Lung (tissue), 11 donors: ENCODE measurements at regions not wholly inside any gene's neighbourhood (a gene's known extent, or its start where the extent isn't known, plus 50 kb on each side); places are given as distances from the start of the nearest gene placed in this dataset.
A peak's percentile ranks its signal among the peaks of the same experiment; 100 is the strongest.

Experiments used
- ATAC-seq: fragments of 200-7000 bp; cut with Tn5 transposase; one replicate; pipeline ENCODE4 v1.9.1; 2020; ENCODE audit warnings: moderate number of reproducible peaks; ENCODE audit not compliant: insufficient read depth, low FRiP score
- DNase-seq, 3 donors: peaks; one replicate each; pipeline ENCODE4 v3.0.0-alpha.2; 2013 to 2017
- H3K27ac ChIP-seq, 2 donors: one replicate each; pipeline ENCODE4 v1.5.1; 2013; ENCODE audit warnings: mild to moderate bottlenecking in 2 of 2, moderate library complexity in 2 of 2, control low read depth in 1 of 2, inconsistent platforms in 1 of 2, low read depth in 1 of 2, low read length in 1 of 2
- H3K27me3 ChIP-seq, 3 donors: one replicate each; pipeline ENCODE4 v1.5.1; 2013; ENCODE audit warnings: low read length in 2 of 3; ENCODE audit not compliant: control insufficient read depth in 3 of 3, insufficient read depth in 3 of 3
- H3K36me3 ChIP-seq, 4 donors: one replicate each; pipeline ENCODE4 v1.5.1; 2013; ENCODE audit warnings: low read length in 4 of 4, mild to moderate bottlenecking in 1 of 4, moderate library complexity in 1 of 4; ENCODE audit not compliant: control insufficient read depth in 4 of 4, insufficient read depth in 4 of 4
- H3K4me1 ChIP-seq, 5 donors: one replicate each; pipeline ENCODE4 v1.5.1; 2013; ENCODE audit warnings: low read length in 5 of 5, mild to moderate bottlenecking in 2 of 5, moderate library complexity in 1 of 5; ENCODE audit not compliant: control insufficient read depth in 5 of 5, insufficient read depth in 5 of 5
- H3K4me3 ChIP-seq: one replicate; pipeline ENCODE4 v1.5.1; 2013; ENCODE audit warnings: mild to moderate bottlenecking, control low read depth, moderate library complexity
- H3K9ac ChIP-seq, 2 donors: one replicate each; pipeline ENCODE4 v1.5.1; 2013; ENCODE audit warnings: low read length in 2 of 2, control low read depth in 1 of 2; ENCODE audit not compliant: insufficient read depth in 1 of 2
- H3K9me3 ChIP-seq, 4 donors: one replicate each; pipeline ENCODE4 v1.5.1; 2013; ENCODE audit warnings: low read length in 3 of 4, mild to moderate bottlenecking in 1 of 4, moderate library complexity in 1 of 4; ENCODE audit not compliant: control insufficient read depth in 4 of 4, insufficient read depth in 3 of 4
- WGBS, 2 donors: extraction: QIAGEN DNeasy Blood & Tissue Kit; methylation state at CpG; one replicate each; pipeline ENCODE4 v1.1.7; 2013; 5-methylcytosine and 5-hydroxymethylcytosine counted together
- TF ChIP-seq, protein P1 (sequence below): IDR thresholded peaks from 2 replicates; pipeline ENCODE4 v1.5.1; 2012; ENCODE audit warnings: mild to moderate bottlenecking; ENCODE audit errors: control extremely low read depth, extremely low read depth
- donor health status: control.
- donor health status: control.
- donor health status: Bipolar disorder and iron deficiency.
- donor health status: healthy.
- donor health status: DM: yes; HTN: yes; CAD: no.

GRCh38 chr9:81787747-81788632, 98.6 kb upstream of the TLE1 start:
- DNase-seq (peak; percentile 18 to 80 (median 65)), ATAC-seq (peak; percentile 55)
- peaks cover 0 to 9% (median 0%) of the 10 kb centered on the region in 5 donors for H3K4me1 ChIP-seq
- 63 to 64% methylated on average over 4 of the region's 4 CpGs for WGBS, 2 donors
- H3K9me3 ChIP-seq, result no peaks in the 10 kb centered on the region
- TF ChIP-seq, protein P1, sequence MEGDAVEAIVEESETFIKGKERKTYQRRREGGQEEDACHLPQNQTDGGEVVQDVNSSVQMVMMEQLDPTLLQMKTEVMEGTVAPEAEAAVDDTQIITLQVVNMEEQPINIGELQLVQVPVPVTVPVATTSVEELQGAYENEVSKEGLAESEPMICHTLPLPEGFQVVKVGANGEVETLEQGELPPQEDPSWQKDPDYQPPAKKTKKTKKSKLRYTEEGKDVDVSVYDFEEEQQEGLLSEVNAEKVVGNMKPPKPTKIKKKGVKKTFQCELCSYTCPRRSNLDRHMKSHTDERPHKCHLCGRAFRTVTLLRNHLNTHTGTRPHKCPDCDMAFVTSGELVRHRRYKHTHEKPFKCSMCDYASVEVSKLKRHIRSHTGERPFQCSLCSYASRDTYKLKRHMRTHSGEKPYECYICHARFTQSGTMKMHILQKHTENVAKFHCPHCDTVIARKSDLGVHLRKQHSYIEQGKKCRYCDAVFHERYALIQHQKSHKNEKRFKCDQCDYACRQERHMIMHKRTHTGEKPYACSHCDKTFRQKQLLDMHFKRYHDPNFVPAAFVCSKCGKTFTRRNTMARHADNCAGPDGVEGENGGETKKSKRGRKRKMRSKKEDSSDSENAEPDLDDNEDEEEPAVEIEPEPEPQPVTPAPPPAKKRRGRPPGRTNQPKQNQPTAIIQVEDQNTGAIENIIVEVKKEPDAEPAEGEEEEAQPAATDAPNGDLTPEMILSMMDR, result no peak
- no peaks in the 10 kb centered on the region for H3K27me3 ChIP-seq
- no peak overlapping the region for H3K9ac ChIP-seq
- H3K36me3 ChIP-seq, result no peaks in the 10 kb centered on the region
- no peak overlapping the region for H3K27ac ChIP-seq
- no peak overlapping the region for H3K4me3 ChIP-seq

GRCh38 chr9:81789721-81790120, 100.4 kb upstream of the TLE1 start:
- no peak for DNase-seq
- TF ChIP-seq, protein P1, result no peak
- Histone ChIP-seq H3K36me3 (no peaks in the 10 kb centered on the region), H3K9ac (no peak overlapping the region), H3K4me1 (peaks cover 0 to 9% (median 0%) of the 10 kb centered on the region in 5 donors), H3K27ac (no peak overlapping the region), H3K4me3 (no peak overlapping the region), H3K9me3 (no peaks in the 10 kb centered on the region), H3K27me3 (no peaks in the 10 kb centered on the region)
- WGBS, 2 donors, result 45 to 79% methylated on average over 1 of the region's 1 CpG
- ATAC-seq, result no peak

DNA sequence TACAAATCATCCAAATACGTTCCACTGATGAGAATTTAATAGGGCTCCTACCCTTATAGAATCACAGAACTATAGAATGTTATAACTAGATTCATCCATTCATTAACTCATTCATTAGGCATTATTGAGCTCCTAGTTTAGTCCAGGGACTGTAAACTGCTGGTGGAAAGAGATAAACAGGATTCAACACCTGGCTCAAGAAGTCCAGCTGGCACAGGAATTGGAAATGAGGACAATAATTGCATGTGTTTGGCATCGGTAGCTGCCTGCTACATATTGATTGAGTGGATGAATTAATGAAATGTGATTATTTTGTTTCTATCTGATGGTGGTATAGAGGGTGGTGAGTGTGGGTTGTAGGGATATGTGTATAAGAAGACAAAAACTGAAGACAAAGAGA, 100.8 kb upstream of the TLE1 start:
- H3K9ac ChIP-seq, result no peak overlapping the region
- H3K9me3 ChIP-seq, result no peaks in the 10 kb centered on the region
- no peak for DNase-seq
- no peak for ATAC-seq
- 79 to 82% methylated on average over 2 of the region's 2 CpGs for WGBS, 2 donors
- TF ChIP-seq, protein P1, result no peak
- peaks cover 0 to 9% (median 0%) of the 10 kb centered on the region in 5 donors for H3K4me1 ChIP-seq
- no peaks in the 10 kb centered on the region for H3K27me3 ChIP-seq
- H3K27ac ChIP-seq, result no peak overlapping the region
- H3K36me3 ChIP-seq, result no peaks in the 10 kb centered on the region
- no peak overlapping the region for H3K4me3 ChIP-seq
